K562 (cell line): ENCODE measurements at regions not wholly inside any gene's neighbourhood (a gene's known extent, or its start where the extent isn't known, plus 50 kb on each side); places are given as distances from the start of the nearest gene placed in this dataset.

Experiments
- ATAC-seq: fragments of 200-7000 bp; cut with Tn5 transposase; 3 replicates; pipeline ENCODE4 v1.9.1; 2020; ENCODE audit warnings: moderate library complexity
- BruUV-seq: library from RNA; stranded (reverse); fragments of 400-500 nt; replicated peaks from 2 replicates; lab custom pipeline; 2021; lab: Mats Ljungman, UMichigan
- CTCF ChIA-PET: fragments of 300-600 bp; formaldehyde crosslinking; extraction: SDS; loops from one replicate; lab custom pipeline; 2021; ENCODE audit warnings: low intra/inter-chr PET ratio; lab: Yijun Ruan, JAX
- POLR2A ChIA-PET: fragments of 300-600, 350-650 bp; sonication (Branson Sonifier 250); formaldehyde crosslinking; extraction: SDS; loops from one replicate; lab custom pipeline; 2021; ENCODE audit warnings: antibody characterized with exemption, inconsistent platforms; lab: Yijun Ruan, JAX
- DNase-seq, 4 experiments: peaks; one replicate each; pipeline versions ENCODE4 v3.0.0 to v3.0.0-alpha.2; 2011 to 2018; ENCODE audit warnings: low spot score in 3 of 4, mixed read lengths in 3 of 4; ENCODE audit errors: extremely low read depth in 1 of 4
- FAIRE-seq: peaks from 2 replicates; lab custom pipeline; 2011; peaks lifted over from hg19 to GRCh38; lab: Jason Lieb, UNC
- H2AFZ ChIP-seq: 2 replicates; pipeline ENCODE4 v1.6.0; 2011; ENCODE audit warnings: low read depth, low read length, control low read depth, inconsistent platforms
- H3K27ac ChIP-seq: fragments of 200-600 bp; 3 replicates; pipeline ENCODE4 v1.8.0; 2011; ENCODE audit warnings: low read depth, mild to moderate bottlenecking, control low read depth, inconsistent platforms, low read length, moderate library complexity, mixed read lengths; ENCODE audit errors: extremely low read depth
- H3K27me3 ChIP-seq, 2 experiments: fragments of 300-600 bp in 1 of 2; 2 replicates in 1 of 2; 3 replicates in 1 of 2; pipeline versions ENCODE4 v1.6.0 to v1.8.0; 2011; ENCODE audit warnings: inconsistent platforms in 2 of 2, low read length in 2 of 2, mild to moderate bottlenecking in 1 of 2, mixed read lengths in 1 of 2, moderate library complexity in 1 of 2; ENCODE audit not compliant: control insufficient read depth in 2 of 2, insufficient read depth in 2 of 2
- H3K36me3 ChIP-seq: fragments of 300-600 bp; 3 replicates; pipeline ENCODE4 v1.8.0; 2011; ENCODE audit warnings: mild to moderate bottlenecking, low read length, inconsistent platforms; ENCODE audit not compliant: control insufficient read depth, insufficient read depth
- H3K4me1 ChIP-seq, 2 experiments: fragments of 200-600 bp in 1 of 2; replicated peaks in 1 of 2; 2 replicates in 1 of 2; 3 replicates in 1 of 2; pipeline versions ENCODE4 v1.5.1 to v1.8.0; 2011; ENCODE audit warnings: inconsistent platforms in 2 of 2, low read length in 2 of 2, mild to moderate bottlenecking in 1 of 2, mixed read lengths in 1 of 2, moderate library complexity in 1 of 2; ENCODE audit not compliant: control insufficient read depth in 2 of 2, insufficient read depth in 2 of 2
- H3K4me2 ChIP-seq: 2 replicates; pipeline ENCODE4 v1.6.1; 2011; ENCODE audit warnings: low read length, control low read depth, inconsistent platforms, mixed read lengths; ENCODE audit not compliant: insufficient read depth
- H3K4me3 ChIP-seq: fragments of 200-600 bp; sonication (generic), shearing (Covaris generic); 2 replicates; pipeline ENCODE4 v1.5.1; 2016; ENCODE audit warnings: control low read depth, inconsistent platforms
- H3K79me2 ChIP-seq: fragments of 200-600 bp; 3 replicates; pipeline ENCODE4 v1.8.0; 2011; ENCODE audit warnings: low read length, inconsistent platforms; ENCODE audit not compliant: control insufficient read depth, insufficient read depth
- H3K9ac ChIP-seq, 2 experiments: 2 replicates each; pipeline versions ENCODE4 v1.6.0 to v1.6.1; 2011; ENCODE audit warnings: low read depth in 2 of 2, low read length in 2 of 2, control low read depth in 1 of 2, inconsistent platforms in 1 of 2, mild to moderate bottlenecking in 1 of 2, mixed read lengths in 1 of 2; ENCODE audit not compliant: insufficient read depth in 1 of 2
- H3K9me1 ChIP-seq: one replicate; pipeline ENCODE4 v1.6.0; 2011; ENCODE audit warnings: inconsistent platforms, mild to moderate bottlenecking, low read length, moderate library complexity; ENCODE audit not compliant: control insufficient read depth, insufficient read depth
- H3K9me3 ChIP-seq: replicated peaks from 2 replicates; pipeline ENCODE4 v1.5.1; 2011; ENCODE audit warnings: low read depth, low read length, inconsistent platforms; ENCODE audit not compliant: control insufficient read depth, insufficient read depth
- H4K20me1 ChIP-seq: replicated peaks from 2 replicates; pipeline ENCODE4 v1.6.1; 2011; ENCODE audit warnings: low read length, inconsistent platforms, mixed read lengths; ENCODE audit not compliant: control insufficient read depth, insufficient read depth
- CBX2 ChIP-seq: fragments of 200-600 bp; sonication (generic); IDR thresholded peaks from one replicate; pipeline ENCODE4 v1.6.1; 2012; ENCODE audit warnings: mild to moderate bottlenecking, low read length, inconsistent platforms; ENCODE audit not compliant: insufficient read depth, poor library complexity, severe bottlenecking
- ESRRB ChIP-seq: fragments of 250-450 bp; sonication (Bioruptor Pico); IDR thresholded peaks from 2 replicates; pipeline ENCODE4 v1.5.0; 2020; ENCODE audit warnings: mild to moderate bottlenecking, moderate library complexity, borderline replicate concordance
- FOXP4 ChIP-seq: sonication (generic); formaldehyde crosslinking; IDR thresholded peaks from 2 replicates; pipeline ENCODE4 v1.8.0; 2022; ENCODE audit warnings: mild to moderate bottlenecking, missing genetic modification reagents, borderline replicate concordance
- HLTF ChIP-seq: fragments of 450-650 bp; IDR thresholded peaks from 2 replicates; pipeline ENCODE4 v1.6.1; 2016
- HOMEZ ChIP-seq: fragments of 250-450 bp; sonication (Bioruptor Pico); IDR thresholded peaks from 2 replicates; pipeline ENCODE4 v1.4.0; 2020; ENCODE audit warnings: mild to moderate bottlenecking, moderate library complexity
- MAX ChIP-seq: sonication (generic); formaldehyde crosslinking; IDR thresholded peaks from 2 replicates; pipeline ENCODE4 v1.9.0; 2022; ENCODE audit warnings: mild to moderate bottlenecking, missing genetic modification reagents
- MXD1 ChIP-seq: fragments of 250-450 bp; sonication (Bioruptor Pico); IDR thresholded peaks from 2 replicates; pipeline ENCODE4 v1.8.0; 2021; ENCODE audit warnings: borderline replicate concordance, mild to moderate bottlenecking, moderate library complexity; ENCODE audit not compliant: poor library complexity, severe bottlenecking
- PKNOX1 ChIP-seq: fragments of 450-650 bp; IDR thresholded peaks from 2 replicates; pipeline ENCODE4 v1.6.1; 2016
- PRPF4 ChIP-seq: fragments of 200-400 bp; formaldehyde crosslinking; IDR thresholded peaks from one replicate; pipeline ENCODE4 v1.6.1; 2017; ENCODE audit warnings: low read length, low read depth, mild to moderate bottlenecking; ENCODE audit not compliant: insufficient read depth, poor library complexity, severe bottlenecking
- TBP ChIP-seq: optimal IDR thresholded peaks from 2 replicates; pipeline ENCODE3; 2011; ENCODE audit warnings: low read depth, low read length, improper control_type of control experiment
- ZNF644 ChIP-seq: fragments of 200-800 bp; sonication (Bioruptor generic); IDR thresholded peaks from 2 replicates; pipeline ENCODE4 v1.6.1; 2016; ENCODE audit warnings: low read depth, missing genetic modification characterization, missing compliant biosample characterization
- ZNF655 ChIP-seq: fragments of 250-450 bp; sonication (Bioruptor Pico); IDR thresholded peaks from 2 replicates; pipeline ENCODE4 v1.5.0; 2021
- ZNF695 ChIP-seq: fragments of 450-650 bp; formaldehyde crosslinking; IDR thresholded peaks from 2 replicates; pipeline ENCODE4 v1.4.0; 2020; ENCODE audit warnings: mild to moderate bottlenecking, moderate library complexity
- WGBS: fragments of 100-300 bp; shearing (Covaris generic); methylation state at CpG from one replicate; pipeline ENCODE4 v1.1.6; 2016; ENCODE audit warnings: low coverage, mixed read lengths; ENCODE audit not compliant: insufficient coverage; ENCODE audit errors: missing lambda C conversion rate; 5-methylcytosine and 5-hydroxymethylcytosine counted together
- in situ Hi-C: fragments of 300-500 bp; cut with MboI; formaldehyde crosslinking; loops from 4 replicates; pipeline ENCODE4 v1.15.0; 2018; ENCODE audit warnings: inconsistent platforms, mixed read lengths
- intact Hi-C: fragments of 100-400 bp; cut with micrococcal nuclease; formaldehyde crosslinking; loops from 2 replicates; pipeline ENCODE4 v1.14.2; 2022

- H3K4me1 ChIP-seq: no peaks in the 10 kb centered on the region
- H3K79me2 ChIP-seq: no peaks in the 10 kb centered on the region
- H3K9ac ChIP-seq: no peak overlapping the region
- H3K27ac ChIP-seq: no peak overlapping the region
- H3K27me3 ChIP-seq: no peaks in the 10 kb centered on the region
- intact Hi-C loops: no loop called here
- DNase-seq: no peak
- no TSS peak for BruUV-seq
- WGBS: 0% methylated on average over 3 of the region's 3 CpGs
- FAIRE-seq: no peak
- no peak overlapping the region for H2AFZ ChIP-seq
- TF ChIP-seq ESRRB (CRISPR knock-in tag) (no peak), MAX (CRISPR knock-in tag) (no peak), ZNF644 (tag) (no peak), MXD1 (CRISPR knock-in tag) (no peak), ZNF695 (CRISPR knock-in tag) (no peak), TBP (no peak), ZNF655 (no peak), FOXP4 (CRISPR knock-in tag) (no peak), HLTF (no peak), HOMEZ (CRISPR knock-in tag) (no peak), PRPF4 (no peak), PKNOX1 (no peak), CBX2 (no peak)
- H3K4me3 ChIP-seq: no peak overlapping the region
- H3K36me3 ChIP-seq: no peaks in the 10 kb centered on the region
- CTCF ChIA-PET: no interaction called here
- POLR2A ChIA-PET: no interaction called here
- in situ Hi-C loops: no loop called here
- H3K9me3 ChIP-seq: no peaks in the 10 kb centered on the region
- ATAC-seq: no peak
- no peak overlapping the region for H3K4me2 ChIP-seq
- no peaks in the 10 kb centered on the region for H3K9me1 ChIP-seq
- no peaks in the 10 kb centered on the region for H4K20me1 ChIP-seq
These were observed 549.1 kb downstream of the MTRR start for GRCh38 chr5:8418049-8418426.
